ENCODE measurements at regions not wholly inside any gene's neighbourhood (a gene's known extent, or its start where the extent isn't known, plus 50 kb on each side); places are given as distances from the start of the nearest gene placed in this dataset.

- no peak for DNase-seq (ENCODE audit: low spot score)
Measured at GRCh38 chr10:55500931-55501559, 700.0 kb upstream of the PCDH15 start.

DNA sequence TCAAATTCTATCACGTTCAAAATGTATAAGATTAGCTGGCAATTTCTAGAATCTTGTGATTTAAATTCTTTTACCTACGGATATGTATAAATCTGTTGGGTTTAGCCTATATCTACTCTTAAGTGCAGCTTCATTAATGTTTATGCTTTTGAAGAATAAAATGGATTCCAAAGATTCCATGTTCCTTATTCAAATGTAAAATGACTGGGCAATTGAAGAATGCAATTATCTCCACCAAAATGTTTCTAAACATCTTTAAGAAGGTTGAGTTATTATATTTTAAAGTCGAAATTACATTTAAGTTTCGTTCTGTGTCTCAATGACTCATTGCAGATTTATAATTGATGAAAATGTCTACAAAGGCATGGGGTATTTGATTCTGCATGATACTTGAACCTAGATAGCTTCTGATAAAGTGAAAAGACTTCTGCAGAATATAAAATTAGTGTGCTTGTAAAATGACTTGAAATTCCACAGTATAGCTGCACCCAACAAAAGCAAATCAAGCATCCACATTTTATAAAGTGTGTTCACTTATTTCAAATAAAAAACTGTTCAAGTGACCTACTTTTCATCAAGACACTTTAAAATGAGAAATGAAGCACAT is 697.0 kb upstream of the PCDH15 start:
- DNase-seq (ENCODE audit: low spot score): no peak

DNA sequence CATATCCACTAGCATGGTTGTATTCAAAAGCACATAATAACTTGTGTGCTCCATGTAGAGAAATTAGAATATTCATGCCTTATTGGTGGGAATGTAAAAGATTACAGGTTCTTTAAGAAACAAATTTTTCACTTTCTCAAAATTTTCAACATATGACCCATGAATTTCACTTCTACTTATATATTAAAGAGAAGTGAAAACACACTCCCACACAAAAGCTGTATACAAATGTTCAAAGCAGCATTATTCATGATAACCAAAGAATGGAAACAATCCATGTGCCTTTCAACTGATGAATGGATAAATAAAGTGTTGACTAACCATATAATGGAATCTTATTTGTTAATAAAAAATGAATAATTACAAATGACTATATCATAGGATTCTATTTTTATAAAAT is 694.5 kb upstream of the PCDH15 start:
- no peak for DNase-seq (ENCODE audit: low spot score)

GRCh38 chr10:55491712-55492111 is 690.7 kb upstream of the PCDH15 start:
- no peak for DNase-seq (ENCODE audit: low spot score)

GRCh38 chr10:55485827-55486226 is 684.8 kb upstream of the PCDH15 start:
- DNase-seq (ENCODE audit: low spot score): no peak

- DNase-seq (ENCODE audit: low spot score): no peak
Measured at GRCh38 chr10:55476129-55476528, 675.1 kb upstream of the PCDH15 start.

GRCh38 chr10:55474258-55474657 is 673.2 kb upstream of the PCDH15 start:
- DNase-seq (ENCODE audit: low spot score): no peak

GRCh38 chr10:55470840-55471239 is 669.8 kb upstream of the PCDH15 start:
- DNase-seq (ENCODE audit: low spot score): no peak

DNA sequence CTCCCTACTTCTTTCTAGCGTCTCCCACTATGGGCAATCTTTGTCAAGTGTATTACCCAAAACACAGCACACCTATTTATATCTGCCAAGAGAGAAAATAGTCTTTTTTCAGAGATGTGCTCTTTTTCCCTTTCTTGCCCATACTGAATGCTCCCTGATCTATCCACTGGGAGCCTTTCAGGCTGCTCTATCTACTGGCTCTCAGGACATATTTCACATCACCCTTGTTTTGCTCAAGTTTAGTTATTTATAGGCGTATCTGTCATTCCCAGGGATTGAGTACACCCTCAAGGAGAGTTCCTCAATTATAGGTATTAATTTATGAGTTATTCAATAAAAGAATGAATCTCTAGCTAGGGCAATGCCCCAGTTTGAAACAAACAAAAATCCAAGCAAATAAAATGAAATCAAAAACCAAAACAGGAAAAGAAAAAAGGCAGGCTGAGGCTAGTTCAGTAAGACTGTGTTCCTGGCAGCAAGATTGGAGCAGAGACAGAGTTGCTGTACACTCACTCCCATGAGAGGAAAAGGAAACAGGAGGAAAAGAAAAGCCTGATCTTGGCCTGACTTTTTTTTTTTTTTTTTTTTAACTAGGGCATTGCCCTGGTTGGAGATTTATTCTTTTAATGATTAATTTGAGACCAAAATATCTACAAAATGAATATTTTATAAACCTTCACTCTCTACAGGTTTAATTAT is 665.9 kb upstream of the PCDH15 start:
- DNase-seq (ENCODE audit: low spot score): no peak

- DNase-seq (ENCODE audit: low spot score): no peak
Measured at GRCh38 chr10:55464083-55464482, 663.1 kb upstream of the PCDH15 start.

- no peak for DNase-seq (ENCODE audit: low spot score)
Measured at GRCh38 chr10:55460008-55460407, 659.0 kb upstream of the PCDH15 start.

GRCh38 chr10:55449981-55450380 is 649.0 kb upstream of the PCDH15 start:
- DNase-seq (ENCODE audit: low spot score): no peak

DNA sequence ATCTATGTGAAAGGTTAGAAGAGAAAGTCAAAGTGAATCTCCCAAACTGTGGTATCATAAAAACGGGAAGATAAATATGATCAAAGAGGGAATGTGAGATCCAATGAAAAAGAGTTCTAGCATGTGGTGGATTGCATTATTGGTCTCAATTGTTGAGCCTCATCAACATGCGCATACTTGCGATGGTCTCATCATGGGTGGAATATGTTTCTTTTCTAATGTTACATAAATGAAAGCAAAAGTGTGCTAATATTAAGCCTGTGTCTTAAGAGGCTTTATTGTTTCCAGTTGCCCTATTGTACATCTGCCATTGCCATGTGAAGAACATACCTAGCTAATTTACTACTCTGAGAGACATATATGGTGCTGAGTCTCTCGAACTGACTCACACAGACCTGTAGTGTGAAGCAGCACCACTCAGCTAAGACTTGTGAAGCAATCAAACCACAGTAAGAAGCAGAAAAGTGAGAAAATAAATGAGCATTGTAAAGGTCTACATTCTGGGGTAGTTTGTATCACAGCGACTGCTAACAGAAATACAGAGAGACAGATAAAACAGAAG is 645.5 kb upstream of the PCDH15 start:
- DNase-seq (ENCODE audit: low spot score): no peak

- no peak for DNase-seq (ENCODE audit: low spot score)
Measured at GRCh38 chr10:55441777-55442176, 640.7 kb upstream of the PCDH15 start.

DNA sequence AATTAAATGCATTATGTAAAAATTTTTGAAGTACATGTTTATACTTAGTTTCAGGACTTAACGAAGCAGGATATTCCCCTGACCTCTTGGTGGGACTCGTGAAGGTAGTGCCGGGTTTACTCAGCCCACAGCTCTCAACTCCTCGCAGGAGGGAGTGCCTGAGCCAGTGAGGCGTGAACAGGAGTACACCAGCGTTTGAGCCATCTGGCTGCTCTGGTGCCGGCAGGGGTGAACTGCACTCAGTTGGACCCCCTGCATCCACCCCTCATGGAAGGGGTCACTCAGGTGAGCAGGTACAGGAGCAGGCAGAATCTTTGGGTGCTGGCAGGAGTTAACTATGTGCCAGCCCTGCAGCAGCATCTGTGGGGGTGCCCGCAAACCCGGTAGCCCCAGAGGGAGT is 625.1 kb upstream of the PCDH15 start:
- DNase-seq (ENCODE audit: low spot score): no peak

GRCh38 chr10:55410415-55410885 is 609.4 kb upstream of the PCDH15 start:
- DNase-seq (ENCODE audit: low spot score): peak; percentile 52

DNA sequence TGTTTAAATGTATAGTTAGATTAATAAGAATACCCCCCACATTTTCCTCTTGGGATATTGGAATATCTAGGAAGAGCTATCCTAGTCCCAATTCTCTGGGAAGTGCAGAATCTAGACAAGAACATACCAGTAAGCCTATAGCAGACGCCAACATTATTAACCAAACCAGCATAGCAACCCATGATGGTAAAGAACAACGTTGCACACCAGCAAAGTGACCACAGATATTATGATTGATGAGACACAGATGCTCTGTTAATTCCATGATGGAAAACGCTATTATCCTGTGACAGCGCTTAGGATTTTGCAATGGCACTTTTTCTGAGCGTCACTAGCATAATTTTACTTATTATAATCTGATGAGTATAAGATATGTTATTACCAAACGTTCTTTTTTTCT is 603.1 kb upstream of the PCDH15 start:
- no peak for DNase-seq (ENCODE audit: low spot score)

DNA sequence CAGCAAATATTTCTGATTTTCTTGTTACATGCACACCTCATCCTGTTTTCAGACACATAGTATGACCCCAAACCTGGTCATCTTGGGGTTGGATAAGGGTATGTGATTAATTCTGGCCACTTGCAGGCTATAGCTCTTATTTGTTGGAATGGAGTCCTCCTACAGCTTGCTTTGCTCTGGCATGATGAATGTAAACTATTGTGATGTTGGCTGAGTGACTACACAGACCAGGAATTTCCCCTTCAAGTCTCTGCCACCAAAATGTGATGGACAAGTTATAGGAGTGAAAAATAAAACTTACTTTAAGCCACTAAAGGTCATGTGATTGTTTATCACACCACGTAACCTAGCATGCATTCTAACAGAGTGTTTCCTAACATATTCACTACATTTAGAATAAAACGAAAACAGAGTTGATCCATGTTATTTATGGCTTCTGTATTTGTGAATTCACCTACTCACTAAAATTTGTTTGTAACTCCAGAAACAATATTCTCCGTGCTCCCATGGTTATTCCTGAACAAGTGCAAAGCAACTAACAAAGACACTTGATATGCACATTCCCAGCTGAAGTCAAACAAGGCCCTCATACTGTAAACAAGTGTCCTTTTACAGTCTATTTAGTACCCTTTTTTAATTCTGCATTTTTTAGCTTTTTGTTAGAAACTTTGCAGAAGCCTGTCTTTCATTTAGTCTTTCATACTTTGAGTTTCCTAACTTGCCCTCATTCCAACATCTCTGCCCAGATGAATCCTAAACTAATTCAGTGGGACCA is 599.2 kb upstream of the PCDH15 start:
- no peak for DNase-seq (ENCODE audit: low spot score)

- DNase-seq (ENCODE audit: low spot score): no peak
Measured at GRCh38 chr10:55398497-55398882, 597.5 kb upstream of the PCDH15 start.

- DNase-seq (ENCODE audit: low spot score): no peak
Measured at GRCh38 chr10:55397777-55398496, 596.9 kb upstream of the PCDH15 start.

GRCh38 chr10:55378196-55378595 is 577.2 kb upstream of the PCDH15 start:
- DNase-seq (ENCODE audit: low spot score): no peak

DNA sequence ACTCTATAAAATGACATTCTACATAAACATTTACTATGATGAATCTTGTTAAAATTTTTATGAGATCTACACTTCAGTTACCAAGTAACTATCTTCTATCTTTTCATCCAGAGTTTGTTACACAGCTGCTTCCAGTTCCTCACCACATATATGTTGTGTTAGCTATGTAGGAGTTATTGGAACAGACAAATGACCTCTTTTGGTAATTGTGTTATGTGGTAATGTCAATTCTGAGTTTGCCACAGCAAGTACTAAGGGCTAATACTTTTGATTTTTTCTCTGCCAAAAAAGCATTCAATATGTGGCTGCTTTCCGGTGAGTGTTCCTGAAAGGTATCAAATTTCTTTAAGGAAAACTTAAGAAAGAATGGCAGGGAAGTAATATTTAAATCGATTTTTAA is 573.9 kb upstream of the PCDH15 start:
- DNase-seq (ENCODE audit: low spot score): no peak

All from left forelimb (tissue), 1 donor.